SW480 (cell line): ENCODE measurements at regions not wholly inside any gene's neighbourhood (a gene's known extent, or its start where the extent isn't known, plus 50 kb on each side); places are given as distances from the start of the nearest gene placed in this dataset.

Source experiments
- DNase-seq: peaks from one replicate; pipeline ENCODE4 v3.0.0-alpha.2; 2016; ENCODE audit warnings: low spot score

GRCh38 chr9:19732441-19732951, 56.3 kb downstream of the SLC24A2 start:
- DNase-seq: no peak

- no peak for DNase-seq
Measured at GRCh38 chr9:19728101-19728500, 60.7 kb downstream of the SLC24A2 start.

GRCh38 chr9:19725970-19726369, 62.9 kb downstream of the SLC24A2 start:
- no peak for DNase-seq

GRCh38 chr9:19720377-19720776, 68.5 kb downstream of the SLC24A2 start:
- DNase-seq: peak; percentile 16

GRCh38 chr9:19703702-19704101, 85.1 kb downstream of the SLC24A2 start:
- DNase-seq: no peak

GRCh38 chr9:19701991-19702390, 86.8 kb downstream of the SLC24A2 start:
- no peak for DNase-seq

GRCh38 chr9:19701274-19701673, 87.6 kb downstream of the SLC24A2 start:
- no peak for DNase-seq

- DNase-seq: no peak
Measured at GRCh38 chr9:19700699-19701098, 88.1 kb downstream of the SLC24A2 start.

GRCh38 chr9:19699756-19700155, 89.1 kb downstream of the SLC24A2 start:
- no peak for DNase-seq

- DNase-seq: no peak
Measured at GRCh38 chr9:19698960-19699359, 89.9 kb downstream of the SLC24A2 start.

- DNase-seq: no peak
Measured at GRCh38 chr9:19694601-19695000, 94.2 kb downstream of the SLC24A2 start.

- DNase-seq: no peak
Measured at GRCh38 chr9:19690128-19690527, 98.7 kb downstream of the SLC24A2 start.

- DNase-seq: peak; percentile 13
Measured at GRCh38 chr9:19689328-19690101, 99.3 kb downstream of the SLC24A2 start.

GRCh38 chr9:19683715-19684114, 105.1 kb downstream of the SLC24A2 start:
- no peak for DNase-seq

- no peak for DNase-seq
Measured at GRCh38 chr9:19682397-19682796, 106.4 kb downstream of the SLC24A2 start.

- DNase-seq: no peak
Measured at GRCh38 chr9:19681846-19682245, 107.0 kb downstream of the SLC24A2 start.

GRCh38 chr9:19677924-19678323, 110.9 kb downstream of the SLC24A2 start:
- DNase-seq: no peak

- DNase-seq: no peak
Measured at GRCh38 chr9:19675492-19675891, 113.3 kb downstream of the SLC24A2 start.

GRCh38 chr9:19666575-19666974, 122.3 kb downstream of the SLC24A2 start:
- no peak for DNase-seq

GRCh38 chr9:19665146-19665863, 123.5 kb downstream of the SLC24A2 start:
- no peak for DNase-seq

- DNase-seq: no peak
Measured at GRCh38 chr9:19663570-19663969, 125.3 kb downstream of the SLC24A2 start.

GRCh38 chr9:19662213-19662612, 126.6 kb downstream of the SLC24A2 start:
- no peak for DNase-seq

- peak; percentile 20 for DNase-seq
Measured at GRCh38 chr9:19660019-19660418, 128.8 kb downstream of the SLC24A2 start.
